ENCODE measurements at regions not wholly inside any gene's neighbourhood (a gene's known extent, or its start where the extent isn't known, plus 50 kb on each side); places are given as distances from the start of the nearest gene placed in this dataset.

- H4K20me1 ChIP-seq (replicated peaks; ENCODE audit: insufficient read depth) = 0 out of 2 replicates have a peak, but pooled peaks cover 3% of the 10 kb centered on the region
- no peak overlapping the region for H3K4me3 ChIP-seq
- H3K4me1 ChIP-seq (ENCODE audit: insufficient read depth) = peaks cover 9% of the 10 kb centered on the region; the same call in 1 of the 2 replicates
- H3F3A ChIP-seq (replicated peaks; ENCODE audit: low read depth) = no peaks in the 10 kb centered on the region
- Mint-ChIP-seq H3K27me3 (ENCODE audit: insufficient read depth, low read depth, poor library complexity) (peaks cover 11% of the 10 kb centered on the region), H3K36me3 (ENCODE audit: low read depth) (no peaks in the 10 kb centered on the region; the same call in 2 of the 3 replicates), H3K4me3 (no peak overlapping the region), H3K9me3 (no peaks in the 10 kb centered on the region), H3K4me1 (peaks cover 6% of the 10 kb centered on the region), H3K27ac (no peak overlapping the region)
- no peaks in the 10 kb centered on the region for H3K27me3 ChIP-seq (ENCODE audit: insufficient read depth)
- H3K4me2 ChIP-seq = no peak overlapping the region
- no peak overlapping the region for H2AFZ ChIP-seq
- no peaks in the 10 kb centered on the region for H3K79me2 ChIP-seq (replicated peaks; ENCODE audit: insufficient read depth)
- TF ChIP-seq EZH2 (IDR thresholded peaks at IDR 0.05; ENCODE audit: low read depth, unreplicated experiment) (no peak), NANOG (IDR thresholded peaks at IDR 0.05; ENCODE audit: borderline replicate concordance) (no peak), EZH2phosphoT487 (IDR thresholded peaks at IDR 0.05; ENCODE audit: unreplicated experiment) (no peak), STAT1 (IDR thresholded peaks at IDR 0.05; ENCODE audit: unreplicated experiment) (no peak), CTCF (conservative IDR thresholded peaks at IDR 0.05; ENCODE audit: low read depth in 2 of 2) (no peak), ETS1 (IDR thresholded peaks at IDR 0.05) (no peak), JUNB (IDR thresholded peaks at IDR 0.05; ENCODE audit: unreplicated experiment) (no peak), ZNF331 (CRISPR knock-in tag; IDR thresholded peaks at IDR 0.05; ENCODE audit: low read depth) (no peak), CREB1 (CRISPR knock-in tag; IDR thresholded peaks at IDR 0.05; ENCODE audit: low read depth) (no peak), POLR2AphosphoS5 (IDR thresholded peaks at IDR 0.05; ENCODE audit: low read depth) (no peak)
- DNase-seq (ENCODE audit: low spot score) (no peak), ATAC-seq (no peak)
- no peaks in the 10 kb centered on the region for H3K36me3 ChIP-seq (ENCODE audit: insufficient read depth)
- no peak overlapping the region for H3K27ac ChIP-seq (ENCODE audit: low read depth)
- 0 out of 2 replicates have a peak, but pooled peaks cover 7% of the 10 kb centered on the region for H3K9me2 ChIP-seq (ENCODE audit: insufficient read depth)
These were observed 67.9 kb upstream of the GRK3 start for GRCh38 chr22:25496396-25497064.

- H3K4me3 Mint-ChIP-seq = no peak overlapping the region
- no peak overlapping the region for H3K27ac Mint-ChIP-seq
- no peaks in the 10 kb centered on the region for H3K9me3 Mint-ChIP-seq
- Histone ChIP-seq H4K20me1 (replicated peaks; ENCODE audit: insufficient read depth) (0 out of 2 replicates have a peak, but pooled peaks cover 3% of the 10 kb centered on the region), H2AFZ (no peak overlapping the region), H3K4me3 (no peak overlapping the region), H3K27ac (ENCODE audit: low read depth) (no peak overlapping the region), H3K9me2 (ENCODE audit: insufficient read depth) (0 out of 2 replicates have a peak, but pooled peaks cover 7% of the 10 kb centered on the region), H3K36me3 (ENCODE audit: insufficient read depth) (no peaks in the 10 kb centered on the region), H3K79me2 (replicated peaks; ENCODE audit: insufficient read depth) (no peaks in the 10 kb centered on the region), H3F3A (replicated peaks; ENCODE audit: low read depth) (no peaks in the 10 kb centered on the region), H3K4me1 (ENCODE audit: insufficient read depth) (peaks cover 9% of the 10 kb centered on the region; the same call in 1 of the 2 replicates), H3K4me2 (no peak overlapping the region), H3K27me3 (ENCODE audit: insufficient read depth) (no peaks in the 10 kb centered on the region)
- DNase-seq (ENCODE audit: low spot score) (no peak), ATAC-seq (no peak)
- H3K36me3 Mint-ChIP-seq (ENCODE audit: low read depth) = no peaks in the 10 kb centered on the region; the same call in 2 of the 3 replicates
- TF ChIP-seq CTCF (conservative IDR thresholded peaks at IDR 0.05; ENCODE audit: low read depth in 2 of 2) = no peak
- TF ChIP-seq STAT1 (IDR thresholded peaks at IDR 0.05; ENCODE audit: unreplicated experiment) = no peak
- TF ChIP-seq NANOG (IDR thresholded peaks at IDR 0.05; ENCODE audit: borderline replicate concordance) = no peak
- no peak for TF ChIP-seq POLR2AphosphoS5 (IDR thresholded peaks at IDR 0.05; ENCODE audit: low read depth)
- no peak for TF ChIP-seq ETS1 (IDR thresholded peaks at IDR 0.05)
- TF ChIP-seq JUNB (IDR thresholded peaks at IDR 0.05; ENCODE audit: unreplicated experiment) = no peak
- TF ChIP-seq EZH2phosphoT487 (IDR thresholded peaks at IDR 0.05; ENCODE audit: unreplicated experiment) = no peak
- TF ChIP-seq, protein P1, sequence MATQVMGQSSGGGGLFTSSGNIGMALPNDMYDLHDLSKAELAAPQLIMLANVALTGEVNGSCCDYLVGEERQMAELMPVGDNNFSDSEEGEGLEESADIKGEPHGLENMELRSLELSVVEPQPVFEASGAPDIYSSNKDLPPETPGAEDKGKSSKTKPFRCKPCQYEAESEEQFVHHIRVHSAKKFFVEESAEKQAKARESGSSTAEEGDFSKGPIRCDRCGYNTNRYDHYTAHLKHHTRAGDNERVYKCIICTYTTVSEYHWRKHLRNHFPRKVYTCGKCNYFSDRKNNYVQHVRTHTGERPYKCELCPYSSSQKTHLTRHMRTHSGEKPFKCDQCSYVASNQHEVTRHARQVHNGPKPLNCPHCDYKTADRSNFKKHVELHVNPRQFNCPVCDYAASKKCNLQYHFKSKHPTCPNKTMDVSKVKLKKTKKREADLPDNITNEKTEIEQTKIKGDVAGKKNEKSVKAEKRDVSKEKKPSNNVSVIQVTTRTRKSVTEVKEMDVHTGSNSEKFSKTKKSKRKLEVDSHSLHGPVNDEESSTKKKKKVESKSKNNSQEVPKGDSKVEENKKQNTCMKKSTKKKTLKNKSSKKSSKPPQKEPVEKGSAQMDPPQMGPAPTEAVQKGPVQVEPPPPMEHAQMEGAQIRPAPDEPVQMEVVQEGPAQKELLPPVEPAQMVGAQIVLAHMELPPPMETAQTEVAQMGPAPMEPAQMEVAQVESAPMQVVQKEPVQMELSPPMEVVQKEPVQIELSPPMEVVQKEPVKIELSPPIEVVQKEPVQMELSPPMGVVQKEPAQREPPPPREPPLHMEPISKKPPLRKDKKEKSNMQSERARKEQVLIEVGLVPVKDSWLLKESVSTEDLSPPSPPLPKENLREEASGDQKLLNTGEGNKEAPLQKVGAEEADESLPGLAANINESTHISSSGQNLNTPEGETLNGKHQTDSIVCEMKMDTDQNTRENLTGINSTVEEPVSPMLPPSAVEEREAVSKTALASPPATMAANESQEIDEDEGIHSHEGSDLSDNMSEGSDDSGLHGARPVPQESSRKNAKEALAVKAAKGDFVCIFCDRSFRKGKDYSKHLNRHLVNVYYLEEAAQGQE (IDR thresholded peaks at IDR 0.05; ENCODE audit: unreplicated experiment) = no peak
- TF ChIP-seq ZNF114 (CRISPR knock-in tag; IDR thresholded peaks at IDR 0.05) = no peak
- no peak for TF ChIP-seq ZNF331 (CRISPR knock-in tag; IDR thresholded peaks at IDR 0.05; ENCODE audit: low read depth)
- no peak for TF ChIP-seq CREB1 (CRISPR knock-in tag; IDR thresholded peaks at IDR 0.05; ENCODE audit: low read depth)
- H3K27me3 Mint-ChIP-seq (ENCODE audit: insufficient read depth, low read depth, poor library complexity) = peaks cover 11% of the 10 kb centered on the region
- peaks cover 6% of the 10 kb centered on the region for H3K4me1 Mint-ChIP-seq
These were observed 67.3 kb upstream of the GRK3 start for GRCh38 chr22:25497181-25497641.

Data from GM23338 (cell line).